IMR-90 (cell line): ENCODE measurements at regions not wholly inside any gene's neighbourhood (a gene's known extent, or its start where the extent isn't known, plus 50 kb on each side); places are given as distances from the start of the nearest gene placed in this dataset.

ENCODE experiments used
- CEBPB ChIP-seq: IDR thresholded peaks from 2 replicates; pipeline ENCODE4 v1.6.1; 2012; ENCODE audit warnings: low read depth, low read length, improper control_type of control experiment
- CHD1 ChIP-seq: IDR thresholded peaks from 2 replicates; pipeline ENCODE4 v1.6.1; 2012; ENCODE audit warnings: low read depth, low read length, improper control_type of control experiment
- MAFK ChIP-seq: IDR thresholded peaks from 2 replicates; pipeline ENCODE4 v1.6.1; 2012; ENCODE audit warnings: low read depth, low read length, improper control_type of control experiment
- MAZ ChIP-seq: IDR thresholded peaks from 2 replicates; pipeline ENCODE4 v1.6.1; 2012; ENCODE audit warnings: low read depth, mild to moderate bottlenecking, low read length, improper control_type of control experiment, moderate library complexity, borderline replicate concordance
- MXI1 ChIP-seq: IDR thresholded peaks from 2 replicates; pipeline ENCODE4 v1.6.1; 2012; ENCODE audit warnings: low read depth, mild to moderate bottlenecking, low read length, moderate library complexity, borderline replicate concordance
- POLR2A ChIP-seq: IDR thresholded peaks from 2 replicates; pipeline ENCODE4 v1.6.1; 2012; ENCODE audit warnings: mild to moderate bottlenecking, low read depth, low read length
- RAD21 ChIP-seq: IDR thresholded peaks from 2 replicates; pipeline ENCODE4 v1.6.1; 2012; ENCODE audit warnings: low read length, improper control_type of control experiment
- RCOR1 ChIP-seq: IDR thresholded peaks from 2 replicates; pipeline ENCODE4 v1.6.1; 2012; ENCODE audit warnings: mild to moderate bottlenecking, low read length, improper control_type of control experiment; ENCODE audit not compliant: insufficient replicate concordance
- SMC3 ChIP-seq: fragments of 150-350 bp; IDR thresholded peaks from 2 replicates; pipeline ENCODE4 v1.6.1; 2016; ENCODE audit warnings: low read depth, mild to moderate bottlenecking, antibody characterized with exemption, low read length, moderate library complexity
- TF ChIP-seq, protein P1 (sequence below): conservative IDR thresholded peaks from 2 replicates; pipeline ENCODE4 v1.5.1; 2012; ENCODE audit warnings: mild to moderate bottlenecking, low read depth, low read length, improper control_type of control experiment
- TF ChIP-seq, protein P2 (sequence below): fragments of 150-350 bp; IDR thresholded peaks from 2 replicates; pipeline ENCODE4 v1.6.1; 2017; ENCODE audit warnings: mild to moderate bottlenecking, antibody characterized with exemption, low read length, low read depth

DNA sequence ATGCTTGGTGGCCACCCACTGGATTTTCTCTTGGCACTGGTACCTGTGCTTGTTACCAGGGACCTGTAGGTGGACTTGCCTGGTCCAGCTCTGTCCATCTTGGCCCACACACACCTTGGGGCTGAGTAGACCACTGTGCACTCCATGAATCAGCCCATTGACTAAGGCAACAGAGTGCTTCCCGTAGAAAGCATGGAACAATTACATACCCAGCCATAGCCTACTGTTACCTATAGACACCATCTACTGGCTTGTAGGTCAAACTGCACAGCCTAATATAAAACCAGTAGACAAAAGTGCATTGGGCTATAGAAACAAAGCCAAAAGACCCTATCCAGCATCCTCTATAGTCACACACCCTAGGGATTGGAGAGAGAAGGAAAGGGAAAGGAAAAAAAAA is 378.9 kb downstream of the OTOL1 start:
- no peak for TF ChIP-seq MAFK
- TF ChIP-seq, protein P1, sequence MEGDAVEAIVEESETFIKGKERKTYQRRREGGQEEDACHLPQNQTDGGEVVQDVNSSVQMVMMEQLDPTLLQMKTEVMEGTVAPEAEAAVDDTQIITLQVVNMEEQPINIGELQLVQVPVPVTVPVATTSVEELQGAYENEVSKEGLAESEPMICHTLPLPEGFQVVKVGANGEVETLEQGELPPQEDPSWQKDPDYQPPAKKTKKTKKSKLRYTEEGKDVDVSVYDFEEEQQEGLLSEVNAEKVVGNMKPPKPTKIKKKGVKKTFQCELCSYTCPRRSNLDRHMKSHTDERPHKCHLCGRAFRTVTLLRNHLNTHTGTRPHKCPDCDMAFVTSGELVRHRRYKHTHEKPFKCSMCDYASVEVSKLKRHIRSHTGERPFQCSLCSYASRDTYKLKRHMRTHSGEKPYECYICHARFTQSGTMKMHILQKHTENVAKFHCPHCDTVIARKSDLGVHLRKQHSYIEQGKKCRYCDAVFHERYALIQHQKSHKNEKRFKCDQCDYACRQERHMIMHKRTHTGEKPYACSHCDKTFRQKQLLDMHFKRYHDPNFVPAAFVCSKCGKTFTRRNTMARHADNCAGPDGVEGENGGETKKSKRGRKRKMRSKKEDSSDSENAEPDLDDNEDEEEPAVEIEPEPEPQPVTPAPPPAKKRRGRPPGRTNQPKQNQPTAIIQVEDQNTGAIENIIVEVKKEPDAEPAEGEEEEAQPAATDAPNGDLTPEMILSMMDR: no peak
- TF ChIP-seq CHD1: no peak
- TF ChIP-seq POLR2A: no peak
- TF ChIP-seq SMC3: no peak
- TF ChIP-seq, protein P2, sequence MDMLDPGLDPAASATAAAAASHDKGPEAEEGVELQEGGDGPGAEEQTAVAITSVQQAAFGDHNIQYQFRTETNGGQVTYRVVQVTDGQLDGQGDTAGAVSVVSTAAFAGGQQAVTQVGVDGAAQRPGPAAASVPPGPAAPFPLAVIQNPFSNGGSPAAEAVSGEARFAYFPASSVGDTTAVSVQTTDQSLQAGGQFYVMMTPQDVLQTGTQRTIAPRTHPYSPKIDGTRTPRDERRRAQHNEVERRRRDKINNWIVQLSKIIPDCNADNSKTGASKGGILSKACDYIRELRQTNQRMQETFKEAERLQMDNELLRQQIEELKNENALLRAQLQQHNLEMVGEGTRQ: no peak
- TF ChIP-seq MXI1: no peak
- TF ChIP-seq RAD21: no peak
- no peak for TF ChIP-seq MAZ
- TF ChIP-seq CEBPB: no peak
- no peak for TF ChIP-seq RCOR1
